Endothelial cell of umbilical vein (primary cell): ENCODE measurements at regions not wholly inside any gene's neighbourhood (a gene's known extent, or its start where the extent isn't known, plus 50 kb on each side); places are given as distances from the start of the nearest gene placed in this dataset.

Experiments
- BruUV-seq: library from RNA; stranded (reverse); fragments of 400-500 nt; replicated peaks from 2 replicates; lab custom pipeline; 2021; lab: Mats Ljungman, UMichigan
- CTCF ChIA-PET: fragments of 300-600, 350-600 bp; sonication (Branson Sonifier 250); formaldehyde crosslinking; loops from one replicate; lab custom pipeline; 2021; ENCODE audit warnings: antibody characterized with exemption, inconsistent platforms; lab: Charles Lee
- POLR2A ChIA-PET: fragments of 300-600, 350-600 bp; sonication (Branson Sonifier 250); formaldehyde crosslinking; loops from one replicate; lab custom pipeline; 2021; ENCODE audit warnings: antibody characterized with exemption, inconsistent platforms; lab: Charles Lee
- DNase-seq: peaks from one replicate; pipeline ENCODE4 v3.0.0-alpha.2; 2011; ENCODE audit warnings: low read depth, low spot score
- FAIRE-seq: peaks from 2 replicates; lab custom pipeline; 2011; peaks lifted over from hg19 to GRCh38; lab: Jason Lieb, UNC
- H2AFZ ChIP-seq: 2 replicates; pipeline ENCODE4 v1.6.0; 2012; ENCODE audit warnings: low read depth, low read length, control low read depth, inconsistent platforms
- H3K27ac ChIP-seq: 2 replicates; pipeline ENCODE4 v1.5.1; 2011; ENCODE audit warnings: low read depth, mild to moderate bottlenecking, control low read depth, low read length, moderate library complexity; ENCODE audit not compliant: insufficient read depth
- H3K27me3 ChIP-seq, 2 experiments: 2 replicates each; pipeline versions ENCODE4 v1.6.0 to v1.6.1; 2011; ENCODE audit warnings: low read length in 2 of 2, mixed read lengths in 1 of 2; ENCODE audit not compliant: control insufficient read depth in 2 of 2, insufficient read depth in 2 of 2
- H3K36me3 ChIP-seq, 2 experiments: 2 replicates in 1 of 2; 3 replicates in 1 of 2; pipeline ENCODE4 v1.5.1; 2011; ENCODE audit warnings: low read length in 2 of 2, mild to moderate bottlenecking in 1 of 2, moderate library complexity in 1 of 2; ENCODE audit not compliant: control insufficient read depth in 2 of 2, insufficient read depth in 2 of 2; ENCODE audit errors: extremely low read depth in 1 of 2
- H3K4me1 ChIP-seq: 3 replicates; pipeline ENCODE4 v1.5.1; 2011; ENCODE audit warnings: mild to moderate bottlenecking, low read length; ENCODE audit not compliant: control insufficient read depth, insufficient read depth; ENCODE audit errors: extremely low read depth
- H3K4me2 ChIP-seq: 2 replicates; pipeline ENCODE4 v1.6.1; 2011; ENCODE audit warnings: low read length, control low read depth, mixed read lengths; ENCODE audit not compliant: insufficient read depth
- H3K4me3 ChIP-seq, 3 experiments: fragments of 200-600 bp in 1 of 3; sonication (generic), shearing (Covaris generic) in 1 of 3; replicated peaks in 1 of 3; 2 replicates each; pipeline ENCODE4 v1.5.1; 2011 to 2016; ENCODE audit warnings: control low read depth in 3 of 3, low read length in 3 of 3, mild to moderate bottlenecking in 2 of 3, inconsistent platforms in 1 of 3, low read depth in 1 of 3, moderate library complexity in 1 of 3; ENCODE audit not compliant: insufficient read depth in 1 of 3
- H3K79me2 ChIP-seq: 2 replicates; pipeline ENCODE4 v1.6.0; 2012; ENCODE audit warnings: low read length, inconsistent platforms; ENCODE audit not compliant: control insufficient read depth, insufficient read depth
- H3K9ac ChIP-seq: replicated peaks from 2 replicates; pipeline ENCODE3; 2011; ENCODE audit warnings: low read length, control low read depth; ENCODE audit not compliant: insufficient read depth; ENCODE audit errors: extremely low read depth
- H3K9me1 ChIP-seq: replicated peaks from 3 replicates; pipeline ENCODE4 v1.6.0; 2011; ENCODE audit warnings: mild to moderate bottlenecking, low read length; ENCODE audit not compliant: control insufficient read depth, insufficient read depth; ENCODE audit errors: extremely low read depth
- H3K9me3 ChIP-seq: replicated peaks from 2 replicates; pipeline ENCODE4 v1.5.1; 2012; ENCODE audit warnings: low read length, inconsistent platforms; ENCODE audit not compliant: control insufficient read depth, insufficient read depth
- H4K20me1 ChIP-seq: replicated peaks from 2 replicates; pipeline ENCODE3; 2011; ENCODE audit warnings: mild to moderate bottlenecking, low read length; ENCODE audit not compliant: control insufficient read depth, insufficient read depth; ENCODE audit errors: extremely low read depth
- EZH2 ChIP-seq: IDR thresholded peaks from 2 replicates; pipeline ENCODE4 v1.6.1; 2012; ENCODE audit warnings: borderline replicate concordance, low read depth, mild to moderate bottlenecking, moderate library complexity, low read length, inconsistent platforms; ENCODE audit not compliant: severe bottlenecking
- FOS ChIP-seq: IDR thresholded peaks from 2 replicates; pipeline ENCODE4 v1.6.1; 2011; ENCODE audit warnings: mild to moderate bottlenecking, low read length, moderate library complexity, borderline replicate concordance; ENCODE audit not compliant: insufficient read depth
- GATA2 ChIP-seq: IDR thresholded peaks from 2 replicates; pipeline ENCODE4 v1.7.0; 2011; ENCODE audit warnings: low read depth, mild to moderate bottlenecking, moderate library complexity, mixed read lengths, low read length; ENCODE audit not compliant: insufficient read length, insufficient read depth
- JUN ChIP-seq: IDR thresholded peaks from 2 replicates; pipeline ENCODE4 v1.6.1; 2011; ENCODE audit warnings: borderline replicate concordance, low read depth; ENCODE audit not compliant: insufficient read length, insufficient read depth
- MYC ChIP-seq: IDR thresholded peaks from one replicate; pipeline ENCODE4 v1.6.1; 2011; ENCODE audit warnings: mild to moderate bottlenecking, low read depth, low read length
- POLR2A ChIP-seq: IDR thresholded peaks from 2 replicates; pipeline ENCODE4 v1.6.1; 2012; ENCODE audit warnings: low read depth, mild to moderate bottlenecking, control low read depth, low read length
- POLR2AphosphoS5 ChIP-seq: IDR thresholded peaks from 2 replicates; pipeline ENCODE4 v1.6.1; 2012; ENCODE audit warnings: low read depth, mild to moderate bottlenecking, control low read depth, low read length, moderate library complexity; ENCODE audit not compliant: insufficient read depth
- dilution Hi-C: fragments of 300-500 bp; cut with MboI; formaldehyde crosslinking; loops from one replicate; pipeline ENCODE4 v1.15.0; 2019; ENCODE audit warnings: low sequenced_read_pairs; ENCODE audit not compliant: extremely low pct_ligation_motif_present
- intact Hi-C: fragments of 100-400 bp; cut with micrococcal nuclease; formaldehyde crosslinking; loops from one replicate; pipeline ENCODE4 v1.10.0; 2022
- TF ChIP-seq, protein P1 (sequence below): IDR thresholded peaks from 2 replicates; pipeline ENCODE4 v1.6.1; 2011; ENCODE audit not compliant: insufficient read depth, insufficient read length
- TF ChIP-seq, protein P2 (sequence below), 2 donors: IDR thresholded peaks; 1 replicate in 1 of 2; 2 replicates in 1 of 2; pipeline ENCODE4 v1.5.1; 2011; ENCODE audit warnings: low read length in 2 of 2, mild to moderate bottlenecking in 2 of 2, moderate library complexity in 2 of 2, control low read depth in 1 of 2, inconsistent platforms in 1 of 2, low read depth in 1 of 2; ENCODE audit not compliant: insufficient read depth in 1 of 2; ENCODE audit errors: extremely low read depth in 1 of 2

DNA sequence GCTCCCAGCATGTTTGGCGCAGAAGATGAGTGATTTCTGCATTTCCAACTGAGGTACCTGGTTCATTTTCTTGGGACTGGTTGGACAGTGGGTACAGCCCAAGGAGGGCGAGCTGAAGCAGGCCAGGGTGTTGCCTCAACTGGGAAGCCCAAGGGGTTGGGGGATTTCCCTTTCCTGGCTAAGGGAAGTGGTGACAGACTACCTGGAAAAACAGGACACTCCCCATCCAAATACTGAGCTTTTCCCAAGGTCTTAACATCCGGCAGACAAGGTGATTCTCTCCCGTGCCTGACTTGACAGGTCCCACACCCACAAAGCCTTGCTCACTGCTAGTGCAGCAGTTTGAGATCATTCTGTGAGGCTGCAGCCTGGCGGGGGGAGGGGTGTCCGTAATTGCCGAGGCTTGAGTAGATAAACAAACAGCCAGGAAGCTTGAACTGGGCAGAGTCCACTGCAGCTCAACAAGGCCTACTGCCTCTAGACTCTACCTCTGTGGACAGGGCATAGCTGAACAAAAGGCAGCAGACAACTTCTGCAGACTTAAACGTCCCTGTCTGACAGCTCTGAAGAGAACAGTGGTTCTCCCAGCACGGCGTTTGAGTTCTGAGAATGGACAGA lies 307.7 kb upstream of the ARSJ start:
- FAIRE-seq (no peak), DNase-seq (no peak)
- H3K9me1 ChIP-seq, result no peaks in the 10 kb centered on the region
- no peaks in the 10 kb centered on the region for H3K36me3 ChIP-seq
- no peak overlapping the region for H3K4me3 ChIP-seq
- H4K20me1 ChIP-seq, result no peaks in the 10 kb centered on the region
- TF ChIP-seq MYC, result no peak
- TF ChIP-seq GATA2, result no peak
- TF ChIP-seq, protein P1, sequence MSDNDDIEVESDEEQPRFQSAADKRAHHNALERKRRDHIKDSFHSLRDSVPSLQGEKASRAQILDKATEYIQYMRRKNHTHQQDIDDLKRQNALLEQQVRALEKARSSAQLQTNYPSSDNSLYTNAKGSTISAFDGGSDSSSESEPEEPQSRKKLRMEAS, result no peak
- TF ChIP-seq POLR2A, result no peak
- TF ChIP-seq FOS, result no peak
- TF ChIP-seq POLR2AphosphoS5, result no peak
- no peak for TF ChIP-seq JUN
- TF ChIP-seq, protein P2, sequence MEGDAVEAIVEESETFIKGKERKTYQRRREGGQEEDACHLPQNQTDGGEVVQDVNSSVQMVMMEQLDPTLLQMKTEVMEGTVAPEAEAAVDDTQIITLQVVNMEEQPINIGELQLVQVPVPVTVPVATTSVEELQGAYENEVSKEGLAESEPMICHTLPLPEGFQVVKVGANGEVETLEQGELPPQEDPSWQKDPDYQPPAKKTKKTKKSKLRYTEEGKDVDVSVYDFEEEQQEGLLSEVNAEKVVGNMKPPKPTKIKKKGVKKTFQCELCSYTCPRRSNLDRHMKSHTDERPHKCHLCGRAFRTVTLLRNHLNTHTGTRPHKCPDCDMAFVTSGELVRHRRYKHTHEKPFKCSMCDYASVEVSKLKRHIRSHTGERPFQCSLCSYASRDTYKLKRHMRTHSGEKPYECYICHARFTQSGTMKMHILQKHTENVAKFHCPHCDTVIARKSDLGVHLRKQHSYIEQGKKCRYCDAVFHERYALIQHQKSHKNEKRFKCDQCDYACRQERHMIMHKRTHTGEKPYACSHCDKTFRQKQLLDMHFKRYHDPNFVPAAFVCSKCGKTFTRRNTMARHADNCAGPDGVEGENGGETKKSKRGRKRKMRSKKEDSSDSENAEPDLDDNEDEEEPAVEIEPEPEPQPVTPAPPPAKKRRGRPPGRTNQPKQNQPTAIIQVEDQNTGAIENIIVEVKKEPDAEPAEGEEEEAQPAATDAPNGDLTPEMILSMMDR (IDR thresholded peaks at IDR 0.05; ENCODE audit: extremely low read depth in 1 of 2, insufficient read depth in 1 of 2, low read depth in 1 of 2, low read length in 2 of 2), result no peak
- TF ChIP-seq EZH2, result no peak
- no peak overlapping the region for H3K9ac ChIP-seq
- no TSS peak for BruUV-seq
- CTCF ChIA-PET, result no interaction called here
- H3K79me2 ChIP-seq, result no peaks in the 10 kb centered on the region
- no peak overlapping the region for H2AFZ ChIP-seq
- H3K4me2 ChIP-seq, result no peak overlapping the region
- no peaks in the 10 kb centered on the region for H3K4me1 ChIP-seq
- no peak overlapping the region for H3K27ac ChIP-seq
- POLR2A ChIA-PET, result no interaction called here
- no peaks in the 10 kb centered on the region for H3K27me3 ChIP-seq
- dilution Hi-C loops, result no loop called here
- intact Hi-C loops, result no loop called here
- no peaks in the 10 kb centered on the region for H3K9me3 ChIP-seq
